ENCODE measurements at regions not wholly inside any gene's neighbourhood (a gene's known extent, or its start where the extent isn't known, plus 50 kb on each side); places are given as distances from the start of the nearest gene placed in this dataset.

DNA sequence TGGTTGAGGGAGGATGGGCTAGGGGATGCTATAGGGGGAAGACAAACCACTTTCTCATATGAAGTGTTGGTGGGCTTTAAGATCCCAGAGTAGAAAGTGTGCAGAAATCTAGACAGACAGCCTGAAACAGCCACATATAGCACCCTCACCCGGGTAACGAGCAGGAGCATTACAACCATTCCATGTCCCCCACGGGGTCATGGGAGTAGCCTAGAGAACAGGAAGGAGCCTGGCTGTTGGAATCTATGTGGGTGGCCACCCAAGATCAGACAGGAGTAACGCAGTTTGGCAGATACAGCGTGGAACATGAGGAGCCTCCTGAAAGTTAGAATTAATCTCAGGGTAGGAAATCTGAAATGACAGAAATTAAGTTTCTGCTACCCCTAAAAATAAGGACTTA, 146.1 kb upstream of the RAI14 start:
- H3K9me3 ChIP-seq (replicated peaks; ENCODE audit: control insufficient read depth, insufficient read depth, low read length), result no peaks in the 10 kb centered on the region
- no peak overlapping the region for H3K4me3 ChIP-seq (replicated peaks in 1 of 3; ENCODE audit: insufficient read depth in 1 of 3, low read depth in 1 of 3, low read length in 3 of 3)
- H3K27me3 ChIP-seq (ENCODE audit: control insufficient read depth in 2 of 2, insufficient read depth in 2 of 2, low read length in 2 of 2), result no peaks in the 10 kb centered on the region
- no peaks in the 10 kb centered on the region for H3K9me1 ChIP-seq (replicated peaks; ENCODE audit: control insufficient read depth, extremely low read depth, insufficient read depth, low read length)
- no peak overlapping the region for H3K27ac ChIP-seq (ENCODE audit: insufficient read depth, low read depth, low read length)
- H2AFZ ChIP-seq (ENCODE audit: low read depth, low read length), result no peak overlapping the region
- peaks cover 12% of the 10 kb centered on the region for H3K4me1 ChIP-seq (ENCODE audit: control insufficient read depth, extremely low read depth, insufficient read depth, low read length)
- dilution Hi-C loops (cut with MboI; ENCODE audit: extremely low pct_ligation_motif_present, low sequenced_read_pairs) (no loop called here), intact Hi-C loops (cut with micrococcal nuclease) (no loop called here)
- ChIA-PET CTCF (interaction anchor here (1.3 kb wide), 1 partner anchor 11 kb away, joined by 5 read pairs; no protein-coding TSS in a partner anchor), POLR2A (no interaction called here)
- no peak overlapping the region for H3K4me2 ChIP-seq (ENCODE audit: insufficient read depth, low read length)
- FAIRE-seq (no peak), DNase-seq (ENCODE audit: low read depth, low spot score) (no peak)
- BruUV-seq (replicated peaks), result no TSS peak
- no peaks in the 10 kb centered on the region for H3K79me2 ChIP-seq (ENCODE audit: control insufficient read depth, insufficient read depth, low read length)
- H3K36me3 ChIP-seq (ENCODE audit: control insufficient read depth in 2 of 2, extremely low read depth in 1 of 2, insufficient read depth in 2 of 2, low read length in 2 of 2), result no peaks in the 10 kb centered on the region
- no peaks in the 10 kb centered on the region for H4K20me1 ChIP-seq (replicated peaks; ENCODE audit: control insufficient read depth, extremely low read depth, insufficient read depth, low read length)
- TF ChIP-seq JUN (IDR thresholded peaks at IDR 0.05; ENCODE audit: borderline replicate concordance, insufficient read depth, insufficient read length, low read depth) (no peak), MYC (IDR thresholded peaks at IDR 0.05; ENCODE audit: low read depth, low read length) (no peak), GATA2 (IDR thresholded peaks at IDR 0.05; ENCODE audit: insufficient read depth, insufficient read length, low read depth, low read length) (no peak), POLR2A (IDR thresholded peaks at IDR 0.05; ENCODE audit: low read depth, low read length) (no peak), EZH2 (IDR thresholded peaks at IDR 0.05; ENCODE audit: borderline replicate concordance, low read depth, low read length, severe bottlenecking) (no peak), POLR2AphosphoS5 (IDR thresholded peaks at IDR 0.05; ENCODE audit: insufficient read depth, low read depth, low read length) (no peak), FOS (IDR thresholded peaks at IDR 0.05; ENCODE audit: borderline replicate concordance, insufficient read depth, low read length) (no peak)
- TF ChIP-seq, protein P1, sequence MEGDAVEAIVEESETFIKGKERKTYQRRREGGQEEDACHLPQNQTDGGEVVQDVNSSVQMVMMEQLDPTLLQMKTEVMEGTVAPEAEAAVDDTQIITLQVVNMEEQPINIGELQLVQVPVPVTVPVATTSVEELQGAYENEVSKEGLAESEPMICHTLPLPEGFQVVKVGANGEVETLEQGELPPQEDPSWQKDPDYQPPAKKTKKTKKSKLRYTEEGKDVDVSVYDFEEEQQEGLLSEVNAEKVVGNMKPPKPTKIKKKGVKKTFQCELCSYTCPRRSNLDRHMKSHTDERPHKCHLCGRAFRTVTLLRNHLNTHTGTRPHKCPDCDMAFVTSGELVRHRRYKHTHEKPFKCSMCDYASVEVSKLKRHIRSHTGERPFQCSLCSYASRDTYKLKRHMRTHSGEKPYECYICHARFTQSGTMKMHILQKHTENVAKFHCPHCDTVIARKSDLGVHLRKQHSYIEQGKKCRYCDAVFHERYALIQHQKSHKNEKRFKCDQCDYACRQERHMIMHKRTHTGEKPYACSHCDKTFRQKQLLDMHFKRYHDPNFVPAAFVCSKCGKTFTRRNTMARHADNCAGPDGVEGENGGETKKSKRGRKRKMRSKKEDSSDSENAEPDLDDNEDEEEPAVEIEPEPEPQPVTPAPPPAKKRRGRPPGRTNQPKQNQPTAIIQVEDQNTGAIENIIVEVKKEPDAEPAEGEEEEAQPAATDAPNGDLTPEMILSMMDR (IDR thresholded peaks at IDR 0.05; ENCODE audit: extremely low read depth in 1 of 2, insufficient read depth in 1 of 2, low read depth in 1 of 2, low read length in 2 of 2), result no peak
- TF ChIP-seq, protein P2, sequence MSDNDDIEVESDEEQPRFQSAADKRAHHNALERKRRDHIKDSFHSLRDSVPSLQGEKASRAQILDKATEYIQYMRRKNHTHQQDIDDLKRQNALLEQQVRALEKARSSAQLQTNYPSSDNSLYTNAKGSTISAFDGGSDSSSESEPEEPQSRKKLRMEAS (IDR thresholded peaks at IDR 0.05; ENCODE audit: insufficient read depth, insufficient read length), result no peak
- H3K9ac ChIP-seq (replicated peaks; ENCODE audit: extremely low read depth, insufficient read depth, low read length), result no peak overlapping the region
